RWPE1 (cell line): ENCODE measurements at regions not wholly inside any gene's neighbourhood (a gene's known extent, or its start where the extent isn't known, plus 50 kb on each side); places are given as distances from the start of the nearest gene placed in this dataset.

Experiments used
- CTCF ChIA-PET: fragments of 350-600 bp; sonication (Branson Sonifier 250); formaldehyde crosslinking; extraction: SDS; loops from one replicate; lab custom pipeline; 2021; lab: Yijun Ruan, JAX
- POLR2A ChIA-PET: fragments of 400-600 bp; formaldehyde crosslinking; extraction: SDS; loops from one replicate; lab custom pipeline; 2020; ENCODE audit warnings: antibody characterized with exemption; ENCODE audit not compliant: low non-redundant PET; lab: Yijun Ruan, JAX
- DNase-seq: peaks from one replicate; pipeline ENCODE4 v3.0.0; 2012; ENCODE audit warnings: low spot score
- H3K27ac ChIP-seq: fragments of 450-650 bp; 2 replicates; pipeline ENCODE4 v1.5.1; 2017
- TF ChIP-seq, protein P1 (sequence below): fragments of 450-650 bp; conservative IDR thresholded peaks from 2 replicates; pipeline ENCODE4 v1.5.1; 2017; ENCODE audit warnings: low read depth, mild to moderate bottlenecking

- no peak overlapping the region for H3K27ac ChIP-seq
- TF ChIP-seq, protein P1, sequence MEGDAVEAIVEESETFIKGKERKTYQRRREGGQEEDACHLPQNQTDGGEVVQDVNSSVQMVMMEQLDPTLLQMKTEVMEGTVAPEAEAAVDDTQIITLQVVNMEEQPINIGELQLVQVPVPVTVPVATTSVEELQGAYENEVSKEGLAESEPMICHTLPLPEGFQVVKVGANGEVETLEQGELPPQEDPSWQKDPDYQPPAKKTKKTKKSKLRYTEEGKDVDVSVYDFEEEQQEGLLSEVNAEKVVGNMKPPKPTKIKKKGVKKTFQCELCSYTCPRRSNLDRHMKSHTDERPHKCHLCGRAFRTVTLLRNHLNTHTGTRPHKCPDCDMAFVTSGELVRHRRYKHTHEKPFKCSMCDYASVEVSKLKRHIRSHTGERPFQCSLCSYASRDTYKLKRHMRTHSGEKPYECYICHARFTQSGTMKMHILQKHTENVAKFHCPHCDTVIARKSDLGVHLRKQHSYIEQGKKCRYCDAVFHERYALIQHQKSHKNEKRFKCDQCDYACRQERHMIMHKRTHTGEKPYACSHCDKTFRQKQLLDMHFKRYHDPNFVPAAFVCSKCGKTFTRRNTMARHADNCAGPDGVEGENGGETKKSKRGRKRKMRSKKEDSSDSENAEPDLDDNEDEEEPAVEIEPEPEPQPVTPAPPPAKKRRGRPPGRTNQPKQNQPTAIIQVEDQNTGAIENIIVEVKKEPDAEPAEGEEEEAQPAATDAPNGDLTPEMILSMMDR: no peak
- ChIA-PET POLR2A (no interaction called here), CTCF (no interaction called here)
- no peak for DNase-seq
Measured at GRCh38 chr7:145599376-145599775, 517.2 kb upstream of the CNTNAP2 start.

- ChIA-PET CTCF (no interaction called here), POLR2A (no interaction called here)
- no peak for DNase-seq
- no peak overlapping the region for H3K27ac ChIP-seq
- TF ChIP-seq, protein P1: no peak
Measured at GRCh38 chr7:145584401-145584800, 532.2 kb upstream of the CNTNAP2 start.

- H3K27ac ChIP-seq: no peak overlapping the region
- TF ChIP-seq, protein P1: no peak
- CTCF ChIA-PET: no interaction called here
- DNase-seq: no peak
- POLR2A ChIA-PET: no interaction called here
Measured at GRCh38 chr7:145582742-145583303, 533.8 kb upstream of the CNTNAP2 start.

DNA sequence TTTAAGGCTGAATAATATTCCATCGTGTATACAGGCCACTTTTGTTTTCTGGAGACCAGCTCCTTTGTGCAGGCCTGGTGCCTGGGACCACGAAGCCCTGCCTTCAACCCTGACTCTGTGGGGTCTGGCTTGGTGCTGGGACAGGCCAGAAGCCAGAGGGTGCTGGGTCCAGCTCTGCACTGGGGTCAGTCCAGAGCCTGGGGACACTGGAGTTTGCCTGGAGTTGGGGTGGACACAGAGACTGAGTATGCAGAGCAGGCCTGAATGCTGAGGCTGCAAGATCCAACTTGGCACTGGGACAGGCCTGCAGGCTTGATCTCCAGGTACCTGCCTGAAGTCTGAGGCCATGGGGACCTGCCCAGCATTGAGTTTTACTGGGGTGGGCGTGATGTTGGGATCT, 558.8 kb upstream of the CNTNAP2 start:
- no peak for DNase-seq
- TF ChIP-seq, protein P1: no peak
- H3K27ac ChIP-seq: no peak overlapping the region
- POLR2A ChIA-PET: no interaction called here
- CTCF ChIA-PET: no interaction called here

GRCh38 chr7:145543242-145543641, 573.4 kb upstream of the CNTNAP2 start:
- no peak overlapping the region for H3K27ac ChIP-seq
- CTCF ChIA-PET: no interaction called here
- POLR2A ChIA-PET: no interaction called here
- DNase-seq: no peak
- TF ChIP-seq, protein P1: no peak

DNA sequence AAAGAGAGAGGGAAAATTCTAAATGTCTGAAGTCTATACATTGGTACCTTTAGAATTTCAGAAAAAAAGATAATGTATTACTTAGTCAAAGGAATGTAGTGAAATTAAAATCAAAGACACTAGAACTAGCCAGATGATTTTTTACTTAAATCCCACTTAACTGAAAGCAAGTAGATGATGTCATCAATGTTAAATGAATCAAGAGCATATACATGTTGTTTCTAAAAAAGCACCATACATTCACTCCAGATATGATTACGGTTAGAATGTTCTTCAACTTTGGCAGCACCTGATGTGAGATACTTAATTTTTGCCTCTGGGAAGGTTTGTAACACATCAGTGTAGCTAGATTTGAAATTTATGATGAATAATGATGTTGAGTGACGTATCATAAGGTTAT, 576.7 kb upstream of the CNTNAP2 start:
- TF ChIP-seq, protein P1: no peak
- POLR2A ChIA-PET: no interaction called here
- CTCF ChIA-PET: no interaction called here
- no peak for DNase-seq
- H3K27ac ChIP-seq: no peak overlapping the region

- no peak overlapping the region for H3K27ac ChIP-seq
- TF ChIP-seq, protein P1: no peak
- no peak for DNase-seq
- ChIA-PET CTCF (no interaction called here), POLR2A (no interaction called here)
Measured at GRCh38 chr7:145534301-145534700, 582.3 kb upstream of the CNTNAP2 start.
